Common myeloid progenitor, CD34-positive (primary cell): ENCODE measurements at regions not wholly inside any gene's neighbourhood (a gene's known extent, or its start where the extent isn't known, plus 50 kb on each side); places are given as distances from the start of the nearest gene placed in this dataset.

Experiments used
- CTCF ChIA-PET: fragments of 350-600 bp; sonication (Branson Sonifier 250); formaldehyde crosslinking; loops from one replicate; lab custom pipeline; 2021; ENCODE audit warnings: antibody characterized with exemption; lab: Charles Lee
- POLR2A ChIA-PET: fragments of 350-600 bp; sonication (Branson Sonifier 250); formaldehyde crosslinking; loops from one replicate; lab custom pipeline; 2021; ENCODE audit warnings: antibody characterized with exemption; lab: Charles Lee
- DNase-seq, 3 donors: peaks; one replicate each; pipeline versions ENCODE4 v3.0.0 to v3.0.0-alpha.2; 2013
- H3K27ac ChIP-seq, 2 experiments: 1 replicate in 1 of 2; 2 replicates in 1 of 2; pipeline ENCODE4 v1.7.0; 2013; ENCODE audit warnings: inconsistent platforms in 2 of 2, low read length in 2 of 2, mild to moderate bottlenecking in 2 of 2, low read depth in 1 of 2, moderate library complexity in 1 of 2; ENCODE audit not compliant: severe bottlenecking in 2 of 2, insufficient read depth in 1 of 2, poor library complexity in 1 of 2
- H3K27me3 ChIP-seq, 5 experiments: replicated peaks in 2 of 5; 1 replicate in 3 of 5; 2 replicates in 2 of 5; pipeline versions ENCODE4 v1.6.1 to v1.7.0; 2013; ENCODE audit warnings: low read length in 4 of 5, mild to moderate bottlenecking in 2 of 5, moderate library complexity in 2 of 5, inconsistent platforms in 1 of 5; ENCODE audit not compliant: insufficient read depth in 5 of 5, control insufficient read depth in 4 of 5
- H3K36me3 ChIP-seq, 4 experiments: 1 replicate in 2 of 4; 2 replicates in 2 of 4; pipeline versions ENCODE4 v1.6.1 to v1.7.0; 2013; ENCODE audit warnings: low read length in 3 of 4, control low read depth in 1 of 4, mild to moderate bottlenecking in 1 of 4; ENCODE audit not compliant: control insufficient read depth in 4 of 4, insufficient read depth in 4 of 4
- H3K4me1 ChIP-seq, 4 experiments: 1 replicate in 3 of 4; 2 replicates in 1 of 4; pipeline versions ENCODE4 v1.6.1 to v1.7.1; 2013; ENCODE audit warnings: low read length in 3 of 4, mild to moderate bottlenecking in 3 of 4, control low read depth in 1 of 4, inconsistent platforms in 1 of 4, moderate library complexity in 1 of 4; ENCODE audit not compliant: control insufficient read depth in 4 of 4, insufficient read depth in 4 of 4; ENCODE audit errors: control extremely low read depth in 1 of 4
- H3K4me3 ChIP-seq, 7 experiments: 1 replicate in 4 of 7; 2 replicates in 3 of 7; pipeline versions ENCODE4 v1.5.1 to v1.7.0; 2013; ENCODE audit warnings: mild to moderate bottlenecking in 7 of 7, low read length in 6 of 7, moderate library complexity in 6 of 7, inconsistent platforms in 2 of 7, low read depth in 2 of 7, control low read depth in 1 of 7; ENCODE audit not compliant: insufficient read depth in 4 of 7, control insufficient read depth in 1 of 7; ENCODE audit errors: extremely low read depth in 1 of 7
- H3K9me3 ChIP-seq, 5 experiments: 1 replicate in 4 of 5; 2 replicates in 1 of 5; pipeline versions ENCODE4 v1.6.1 to v1.7.1; 2013; ENCODE audit warnings: low read length in 4 of 5, mild to moderate bottlenecking in 2 of 5, inconsistent platforms in 1 of 5, low read depth in 1 of 5, moderate library complexity in 1 of 5; ENCODE audit not compliant: control insufficient read depth in 4 of 5, insufficient read depth in 2 of 5; ENCODE audit errors: control extremely low read depth in 1 of 5
- WGBS: methylation state at CpG from one replicate; pipeline ENCODE4 v1.1.5; 2013; ENCODE audit not compliant: insufficient coverage; 5-methylcytosine and 5-hydroxymethylcytosine counted together

DNA sequence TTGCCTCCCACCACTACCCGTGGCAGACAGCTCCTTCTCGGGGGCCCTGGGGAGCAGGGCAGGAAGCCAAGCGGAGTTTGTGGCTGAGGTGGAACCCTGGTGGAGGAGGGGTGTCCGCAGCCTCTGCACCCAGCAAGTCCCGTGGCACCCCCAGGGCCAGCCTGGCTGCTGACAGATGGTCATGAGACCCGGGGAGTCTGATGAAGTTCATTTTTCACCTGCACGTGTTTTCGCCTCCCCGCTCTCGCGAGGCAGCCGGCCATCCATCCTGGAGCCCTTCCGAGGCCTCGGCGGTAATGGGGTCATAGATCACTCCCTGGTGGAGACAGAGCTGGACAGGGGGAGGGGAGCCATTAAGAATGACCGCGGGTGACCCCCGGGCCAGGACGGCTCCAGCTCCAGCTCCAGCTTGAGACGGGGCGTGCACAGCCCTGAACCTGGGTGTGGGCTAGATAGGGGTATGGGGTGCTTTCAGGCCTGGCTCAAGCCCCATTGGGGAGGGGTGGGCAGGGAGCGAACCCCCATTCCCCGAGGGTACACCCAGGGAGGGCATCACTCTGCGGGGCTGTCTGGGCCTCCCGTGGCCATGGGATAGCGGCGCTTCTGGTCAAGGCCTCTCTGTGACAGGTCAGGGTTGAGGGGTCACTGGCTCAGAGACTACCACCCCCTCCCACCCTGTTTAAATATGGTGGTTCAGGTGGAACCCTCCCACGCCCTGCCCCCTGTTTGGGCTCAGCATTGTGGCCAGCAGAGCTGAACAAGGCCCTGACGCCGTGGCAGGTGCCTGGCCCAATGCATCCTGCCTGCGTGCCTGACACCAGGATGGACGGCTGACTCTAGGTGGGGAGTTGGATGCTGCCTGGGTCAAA, 227.4 kb upstream of the GSE1 start:
- Histone ChIP-seq H3K4me3 (no peak overlapping the region), H3K4me1 (peaks cover 4 to 55% (median 37%) of the 10 kb centered on the region in 4 experiments), H3K36me3 (no peaks in the 10 kb centered on the region), H3K9me3 (no peaks in the 10 kb centered on the region), H3K27me3 (no peaks in the 10 kb centered on the region), H3K27ac (no peak overlapping the region)
- DNase-seq, result peak; percentile 36 to 78 (median 69)
- CTCF ChIA-PET, result interaction anchor here (0.7 to 3.9 kb wide), 12 partner anchors 10 to 168 kb away, joined by 3 to 16 read pairs (median 4); no protein-coding TSS in a partner anchor
- WGBS, result 73% methylated on average over 29 of the region's 32 CpGs
- POLR2A ChIA-PET, result interaction anchor here (1.3 kb wide), 1 partner anchor 15 kb away, joined by 4 read pairs; no protein-coding TSS in a partner anchor

DNA sequence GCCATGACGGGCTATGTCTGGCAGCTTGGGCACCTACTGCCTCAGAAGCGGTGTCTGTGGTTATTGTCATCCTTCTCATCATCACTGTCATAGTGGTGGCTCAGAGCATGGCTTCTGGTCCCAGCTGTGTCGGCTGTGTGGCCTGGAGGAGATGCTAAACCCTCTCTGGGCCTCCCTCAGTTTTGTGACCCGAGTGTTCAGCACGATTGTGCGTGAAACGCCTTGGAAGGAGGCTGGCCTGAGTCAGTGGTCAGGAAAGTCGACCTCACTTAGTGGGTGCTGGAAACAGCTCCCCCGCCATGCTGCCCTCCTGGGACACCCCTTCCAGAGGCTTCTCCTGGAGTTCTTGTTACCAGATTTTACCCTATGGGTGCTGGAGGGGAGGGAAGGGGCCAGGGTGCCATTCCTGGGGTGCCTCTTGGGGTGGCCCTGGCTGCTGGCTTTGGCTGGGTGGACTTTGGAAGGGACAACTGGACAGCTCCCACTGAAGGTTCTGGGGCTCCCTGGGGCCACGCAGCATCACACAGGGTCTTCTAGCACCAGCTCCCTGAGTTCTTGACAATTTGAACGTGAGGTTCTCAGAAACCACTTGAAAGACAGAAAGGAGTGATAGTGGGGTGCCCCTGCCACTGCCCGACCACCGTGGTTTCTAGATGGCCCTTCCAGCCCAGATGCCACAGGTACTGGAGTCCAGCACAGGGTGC, 226.5 kb upstream of the GSE1 start:
- Histone ChIP-seq H3K9me3 (no peaks in the 10 kb centered on the region), H3K4me1 (peaks cover 0 to 47% (median 28%) of the 10 kb centered on the region in 4 experiments)

DNA sequence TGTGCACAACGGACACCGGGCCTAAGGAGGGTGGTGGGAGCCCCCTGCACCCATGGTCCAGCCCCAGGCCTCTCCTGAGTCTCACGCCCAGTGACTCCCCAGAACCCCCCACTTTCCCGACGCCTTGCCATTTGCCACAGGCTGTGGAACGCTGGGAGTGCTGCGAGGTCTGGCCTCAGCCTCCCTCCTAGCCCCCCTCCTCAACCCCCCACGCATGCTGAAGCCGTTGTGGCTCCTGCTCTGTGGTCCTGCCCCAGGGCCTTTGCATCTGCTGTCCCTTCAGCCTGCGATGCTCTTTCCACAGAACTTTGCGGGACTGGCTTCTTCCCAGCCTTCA, 226.0 kb upstream of the GSE1 start:
- Histone ChIP-seq H3K36me3 (no peaks in the 10 kb centered on the region), H3K27me3 (no peaks in the 10 kb centered on the region), H3K27ac (no peak overlapping the region), H3K4me3 (no peak overlapping the region), H3K4me1 (peaks cover 0 to 42% (median 23%) of the 10 kb centered on the region in 4 experiments), H3K9me3 (no peaks in the 10 kb centered on the region)
- CTCF ChIA-PET, result interaction anchor here (0.9 to 3.9 kb wide), 3 partner anchors 9 to 83 kb away, joined by 5 to 16 read pairs (median 15); no protein-coding TSS in a partner anchor
- POLR2A ChIA-PET, result no interaction called here
- DNase-seq, result no peak
- 95% methylated on average over 10 of the region's 11 CpGs for WGBS

More for the DNA sequence above, 226.5 kb upstream of the GSE1 start:
- Histone ChIP-seq H3K4me3 (no peak overlapping the region), H3K27ac (no peak overlapping the region), H3K27me3 (no peaks in the 10 kb centered on the region), H3K36me3 (no peaks in the 10 kb centered on the region)
- ChIA-PET POLR2A (no interaction called here), CTCF (interaction anchor here (0.8 to 3.9 kb wide), 4 partner anchors 9 to 167 kb away, joined by 3 to 16 read pairs (median 10); no protein-coding TSS in a partner anchor)
- WGBS, result 95% methylated on average over 12 of the region's 13 CpGs
- no peak for DNase-seq

DNA sequence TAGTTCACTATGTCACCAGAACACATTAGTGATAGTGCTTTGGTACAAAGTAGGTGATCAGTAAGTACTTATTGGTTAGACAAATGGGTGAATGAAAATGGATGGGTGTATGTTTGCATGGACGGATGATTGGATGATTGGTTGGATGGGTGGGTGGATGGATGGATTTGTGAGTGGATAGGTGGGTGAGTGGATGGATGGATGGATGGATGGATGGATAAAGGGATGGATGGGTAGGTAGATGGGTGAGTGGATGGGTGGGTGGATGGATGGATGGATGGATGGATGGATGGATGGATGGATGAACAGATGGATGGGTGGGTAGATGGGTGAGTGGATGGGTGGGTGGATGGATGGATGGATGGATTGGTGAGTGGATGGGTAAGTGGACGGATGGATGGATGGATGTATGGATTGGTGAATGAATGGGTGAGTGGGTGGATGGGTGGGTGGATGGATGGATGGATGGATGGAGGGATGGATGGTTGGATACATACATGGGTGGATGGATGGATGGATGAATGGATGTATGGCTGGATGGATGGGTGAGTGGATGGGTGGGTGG, 225.3 kb upstream of the GSE1 start:
- DNase-seq, result no peak
- no peak overlapping the region for H3K4me3 ChIP-seq
- H3K9me3 ChIP-seq, result no peaks in the 10 kb centered on the region
- H3K27me3 ChIP-seq, result no peaks in the 10 kb centered on the region
- H3K27ac ChIP-seq, result no peak overlapping the region
- ChIA-PET POLR2A (no interaction called here), CTCF (no interaction called here)
- no peaks in the 10 kb centered on the region for H3K36me3 ChIP-seq
- 92% methylated on average over 2 of the region's 2 CpGs for WGBS
- peaks cover 0 to 35% (median 17%) of the 10 kb centered on the region in 4 experiments for H3K4me1 ChIP-seq

DNA sequence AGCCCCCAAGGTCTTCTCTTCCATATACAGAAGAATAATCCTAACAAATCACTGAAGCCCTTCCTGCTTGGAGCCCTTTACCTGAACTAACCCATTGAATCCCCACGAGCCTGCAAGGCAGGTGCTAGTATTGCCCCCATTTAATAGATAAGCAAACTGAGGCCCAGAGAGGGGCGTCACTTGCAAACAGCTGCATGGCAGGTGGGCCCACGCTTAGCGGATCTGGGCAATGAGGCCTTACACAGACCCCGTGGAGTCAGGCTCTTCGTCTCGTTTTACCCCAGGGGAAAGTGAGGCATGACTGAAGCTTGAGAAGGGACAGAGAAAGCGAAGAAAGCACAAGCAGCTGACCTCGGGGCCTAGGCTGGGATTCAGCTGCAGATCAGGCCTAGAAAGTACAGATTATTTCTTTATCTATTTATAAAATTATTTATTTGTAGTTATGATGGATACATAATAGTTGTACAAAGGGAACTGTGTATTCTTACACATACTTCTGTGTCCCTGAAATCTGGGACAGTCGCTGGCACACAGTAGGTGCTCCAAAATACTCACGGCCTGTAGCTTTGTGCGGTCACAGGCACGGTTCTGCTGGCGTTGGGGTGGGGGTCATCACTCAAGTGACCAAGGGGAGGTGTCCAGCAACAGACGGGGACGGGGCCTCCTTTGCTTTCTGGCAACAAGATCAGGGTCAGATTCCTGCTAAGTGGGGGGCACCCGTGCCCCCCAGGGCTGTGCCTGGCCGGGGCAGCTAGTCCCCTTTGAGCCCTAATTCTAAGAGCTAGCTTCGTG, 223.2 kb upstream of the GSE1 start:
- POLR2A ChIA-PET, result no interaction called here

DNA sequence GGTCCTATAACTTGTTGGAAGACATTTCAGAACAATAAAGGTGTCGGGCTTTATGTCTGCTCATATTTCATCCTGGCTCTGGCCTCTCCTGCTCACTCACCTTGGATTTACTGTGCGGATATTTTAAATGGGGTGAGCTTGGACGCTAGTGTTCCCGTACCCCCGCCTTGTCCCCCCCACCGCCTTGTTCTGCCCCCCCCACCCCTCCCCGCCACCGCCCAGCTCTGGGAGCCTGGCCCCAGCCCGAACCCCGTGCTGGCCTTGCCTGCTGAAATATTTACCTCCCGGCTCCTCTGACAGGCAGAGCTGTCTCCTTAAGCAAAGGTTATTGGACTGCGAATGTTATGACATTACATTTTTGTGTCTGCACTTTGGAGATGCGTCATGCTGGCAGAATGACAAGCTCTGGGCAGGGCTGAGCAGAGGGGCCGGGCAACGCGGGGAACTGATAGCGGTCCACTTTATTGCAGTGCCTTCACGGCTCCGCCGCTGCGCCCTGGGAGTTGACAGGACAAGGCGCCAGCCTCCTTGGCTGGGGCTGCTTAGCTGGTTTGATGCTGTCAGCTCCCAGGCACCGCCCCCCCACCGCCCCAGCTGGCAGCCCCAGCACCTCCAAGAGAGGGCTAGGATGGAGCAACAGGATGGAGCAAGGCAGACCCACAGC, 222.5 kb upstream of the GSE1 start:
- Histone ChIP-seq H3K27ac (no peak overlapping the region), H3K9me3 (no peaks in the 10 kb centered on the region), H3K36me3 (no peaks in the 10 kb centered on the region), H3K27me3 (no peaks in the 10 kb centered on the region), H3K4me3 (no peak overlapping the region), H3K4me1 (peaks cover 0 to 23% (median 12%) of the 10 kb centered on the region in 4 experiments)
- ChIA-PET POLR2A (no interaction called here), CTCF (interaction anchor here (0.8 to 4.1 kb wide), 13 partner anchors 9 to 225 kb away, joined by 3 to 28 read pairs (median 4); no protein-coding TSS in a partner anchor)
- 89% methylated on average over 16 of the region's 24 CpGs for WGBS
- DNase-seq, result peak; percentile 43 to 83 (median 75)

More for the DNA sequence above, 223.2 kb upstream of the GSE1 start:
- Histone ChIP-seq H3K9me3 (no peaks in the 10 kb centered on the region), H3K36me3 (no peaks in the 10 kb centered on the region), H3K4me3 (no peak overlapping the region), H3K27ac (no peak overlapping the region), H3K27me3 (no peaks in the 10 kb centered on the region), H3K4me1 (peaks cover 0 to 24% (median 12%) of the 10 kb centered on the region in 4 experiments)
- no peak for DNase-seq
- WGBS, result 97% methylated on average over 16 of the region's 19 CpGs
- CTCF ChIA-PET, result interaction anchor here (1.2 to 4.1 kb wide), 8 partner anchors 9 to 226 kb away, joined by 3 to 28 read pairs (median 6); no protein-coding TSS in a partner anchor
